Liver (tissue), 7 donors: ENCODE measurements at regions not wholly inside any gene's neighbourhood (a gene's known extent, or its start where the extent isn't known, plus 50 kb on each side); places are given as distances from the start of the nearest gene placed in this dataset.

Experiments
- DNase-seq: peaks from one replicate; pipeline ENCODE4 v3.0.0-alpha.2; 2017; ENCODE audit warnings: low spot score
- H3K27ac ChIP-seq, 2 donors: one replicate each; pipeline ENCODE4 v1.7.0; 2013; ENCODE audit warnings: inconsistent platforms in 2 of 2, low read length in 2 of 2, control low read depth in 1 of 2, low read depth in 1 of 2, mild to moderate bottlenecking in 1 of 2
- H3K27me3 ChIP-seq, 4 donors: one replicate each; pipeline versions ENCODE4 v1.6.1 to v1.7.0; 2013; ENCODE audit warnings: low read length in 3 of 4, inconsistent platforms in 1 of 4, mild to moderate bottlenecking in 1 of 4, moderate library complexity in 1 of 4; ENCODE audit not compliant: control insufficient read depth in 4 of 4, insufficient read depth in 4 of 4
- H3K36me3 ChIP-seq, 4 donors: one replicate each; pipeline versions ENCODE4 v1.6.1 to v1.7.0; 2013; ENCODE audit warnings: low read length in 3 of 4, mild to moderate bottlenecking in 3 of 4, low read depth in 1 of 4, moderate library complexity in 1 of 4; ENCODE audit not compliant: control insufficient read depth in 4 of 4, insufficient read depth in 3 of 4
- H3K4me1 ChIP-seq, 4 donors: one replicate each; pipeline versions ENCODE4 v1.6.1 to v1.7.0; 2013; ENCODE audit warnings: low read length in 3 of 4, mild to moderate bottlenecking in 3 of 4, moderate library complexity in 1 of 4; ENCODE audit not compliant: control insufficient read depth in 4 of 4, insufficient read depth in 4 of 4
- H3K4me3 ChIP-seq, 3 donors: one replicate each; pipeline versions ENCODE4 v1.6.1 to v1.7.0; 2013; ENCODE audit warnings: low read length in 3 of 3, control low read depth in 1 of 3, low read depth in 1 of 3, mild to moderate bottlenecking in 1 of 3
- H3K9ac ChIP-seq, 2 donors: one replicate each; pipeline ENCODE4 v1.7.0; 2013; ENCODE audit warnings: low read length in 2 of 2, mild to moderate bottlenecking in 2 of 2, moderate library complexity in 2 of 2, control low read depth in 1 of 2, low read depth in 1 of 2
- H3K9me3 ChIP-seq, 4 donors: one replicate each; pipeline versions ENCODE4 v1.6.1 to v1.7.0; 2013; ENCODE audit warnings: low read length in 3 of 4; ENCODE audit not compliant: control insufficient read depth in 4 of 4
- EGR1 ChIP-seq, 2 donors: IDR thresholded peaks; 2 replicates each; pipeline ENCODE4 v1.6.1; 2016 to 2018; ENCODE audit warnings: antibody characterized with exemption in 2 of 2, low read depth in 2 of 2
- FOXA1 ChIP-seq: IDR thresholded peaks from 2 replicates; pipeline ENCODE4 v1.6.1; 2016; ENCODE audit warnings: antibody characterized with exemption
- FOXA2 ChIP-seq: IDR thresholded peaks from 2 replicates; pipeline ENCODE4 v1.6.1; 2016; ENCODE audit warnings: antibody characterized with exemption
- GABPA ChIP-seq, 2 donors: IDR thresholded peaks in 1 of 2; conservative IDR thresholded peaks in 1 of 2; 2 replicates each; pipeline ENCODE4 v1.6.1; 2016; ENCODE audit warnings: antibody characterized with exemption in 2 of 2, mild to moderate bottlenecking in 1 of 2, moderate library complexity in 1 of 2
- HNF4A ChIP-seq, 2 donors: conservative IDR thresholded peaks; 2 replicates each; pipeline ENCODE4 v1.6.1; 2016; ENCODE audit warnings: antibody characterized with exemption in 2 of 2, mild to moderate bottlenecking in 2 of 2
- HNF4G ChIP-seq: IDR thresholded peaks from 2 replicates; pipeline ENCODE4 v1.6.1; 2016; ENCODE audit warnings: antibody characterized with exemption
- JUND ChIP-seq, 2 donors: IDR thresholded peaks; 2 replicates each; pipeline ENCODE4 v1.6.1; 2016; ENCODE audit warnings: antibody characterized with exemption in 2 of 2
- NR2F2 ChIP-seq: IDR thresholded peaks from 2 replicates; pipeline ENCODE4 v1.6.1; 2016; ENCODE audit warnings: antibody characterized with exemption
- RAD21 ChIP-seq, 2 donors: IDR thresholded peaks; 2 replicates each; pipeline ENCODE4 v1.6.1; 2016; ENCODE audit warnings: antibody characterized with exemption in 2 of 2, mild to moderate bottlenecking in 2 of 2
- RXRA ChIP-seq, 2 donors: IDR thresholded peaks; 2 replicates each; pipeline ENCODE4 v1.6.1; 2017 to 2018; ENCODE audit warnings: antibody characterized with exemption in 2 of 2, mild to moderate bottlenecking in 1 of 2
- SP1 ChIP-seq: IDR thresholded peaks from 2 replicates; pipeline ENCODE4 v1.6.1; 2018; ENCODE audit warnings: antibody characterized with exemption, mild to moderate bottlenecking
- TAF1 ChIP-seq: conservative IDR thresholded peaks from 2 replicates; pipeline ENCODE4 v1.6.1; 2016; ENCODE audit warnings: antibody characterized with exemption, mild to moderate bottlenecking
- YY1 ChIP-seq: IDR thresholded peaks from 2 replicates; pipeline ENCODE4 v1.6.1; 2016; ENCODE audit warnings: antibody characterized with exemption, mild to moderate bottlenecking
- TF ChIP-seq, protein P1 (sequence below): IDR thresholded peaks from 2 replicates; pipeline ENCODE4 v1.6.1; 2016; ENCODE audit warnings: antibody characterized with exemption
- TF ChIP-seq, protein P2 (sequence below): IDR thresholded peaks from 2 replicates; pipeline ENCODE4 v1.6.1; 2016; ENCODE audit warnings: antibody characterized with exemption
- TF ChIP-seq, protein P3 (sequence below): IDR thresholded peaks from 2 replicates; pipeline ENCODE4 v1.6.1; 2016; ENCODE audit warnings: antibody characterized with exemption
- TF ChIP-seq, protein P4 (sequence below): IDR thresholded peaks from 2 replicates; pipeline ENCODE4 v1.6.1; 2016; ENCODE audit warnings: antibody characterized with exemption, mild to moderate bottlenecking
- TF ChIP-seq, protein P5 (sequence below): fragments of 150-350 bp; IDR thresholded peaks from 2 replicates; pipeline ENCODE4 v1.5.1; 2017; ENCODE audit warnings: improper control_type of control experiment, low read depth, low read length; ENCODE audit not compliant: missing input control
- donor health status: healthy.
- donor health status: healthy.
- donor health status: healthy.
- donor health status: healthy.

DNA sequence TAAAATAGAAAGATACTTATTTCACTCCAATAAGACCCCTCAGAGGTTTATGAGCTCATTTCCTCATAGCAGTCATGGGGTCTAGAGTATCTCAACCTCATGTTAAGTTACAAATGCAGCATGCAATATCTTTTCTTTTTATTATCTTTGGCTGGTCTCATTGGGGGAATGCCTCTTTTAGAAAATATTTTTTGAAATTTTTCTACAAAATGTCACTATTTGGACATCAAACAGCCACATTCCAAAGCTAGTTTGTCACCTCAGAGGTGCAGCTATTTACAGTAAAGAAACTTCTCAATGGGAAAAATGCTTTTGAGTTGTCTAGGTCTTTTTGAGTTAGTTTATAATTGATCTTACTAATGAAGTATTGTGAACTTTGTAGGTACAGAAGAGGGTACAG lies 370.7 kb upstream of the LRATD1 start:
- H3K36me3 ChIP-seq = no peaks in the 10 kb centered on the region
- TF ChIP-seq NR2F2 = no peak
- no peak for TF ChIP-seq TAF1
- TF ChIP-seq RAD21 (IDR thresholded peaks at IDR 0.05) = no peak
- TF ChIP-seq RXRA (IDR thresholded peaks at IDR 0.05) = no peak
- TF ChIP-seq, protein P1, sequence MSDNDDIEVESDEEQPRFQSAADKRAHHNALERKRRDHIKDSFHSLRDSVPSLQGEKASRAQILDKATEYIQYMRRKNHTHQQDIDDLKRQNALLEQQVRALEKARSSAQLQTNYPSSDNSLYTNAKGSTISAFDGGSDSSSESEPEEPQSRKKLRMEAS = no peak
- TF ChIP-seq FOXA1 = no peak
- TF ChIP-seq EGR1 (IDR thresholded peaks at IDR 0.05; ENCODE audit: low read depth in 2 of 2) = no peak
- TF ChIP-seq GABPA (IDR thresholded peaks at IDR 0.05 in 1 of 2, conservative IDR thresholded peaks at IDR 0.05 in 1 of 2) = no peak
- TF ChIP-seq YY1 = no peak
- DNase-seq = no peak
- no peaks in the 10 kb centered on the region for H3K9me3 ChIP-seq
- H3K4me1 ChIP-seq = no peaks in the 10 kb centered on the region
- H3K27ac ChIP-seq = no peak overlapping the region
- H3K27me3 ChIP-seq = peaks cover 0 to 2% (median 0%) of the 10 kb centered on the region in 4 donors
- H3K9ac ChIP-seq = no peak overlapping the region
- no peak overlapping the region for H3K4me3 ChIP-seq

DNA sequence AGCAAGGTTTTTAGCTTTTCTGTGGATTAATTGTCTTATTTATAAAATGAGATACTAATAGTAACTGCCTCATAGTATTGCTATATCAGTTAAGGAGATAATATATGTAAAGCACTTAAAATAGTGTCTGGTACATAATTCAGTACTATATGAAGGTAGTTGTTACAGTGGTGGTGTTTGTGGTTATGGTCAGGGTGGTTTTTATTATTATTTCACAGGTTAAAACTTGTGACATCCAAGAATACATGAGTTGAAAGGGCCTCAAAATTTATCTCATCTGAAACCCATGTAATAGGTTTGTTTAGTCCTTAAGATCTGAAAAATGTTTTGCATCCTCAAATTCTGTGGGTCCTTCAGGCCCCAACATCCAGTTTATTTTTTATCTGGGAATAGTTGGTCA lies 369.5 kb upstream of the LRATD1 start:
- no peak overlapping the region for H3K9ac ChIP-seq
- H3K4me1 ChIP-seq = no peaks in the 10 kb centered on the region
- DNase-seq = no peak
- H3K9me3 ChIP-seq = no peaks in the 10 kb centered on the region
- TF ChIP-seq JUND (IDR thresholded peaks at IDR 0.05) = no peak
- TF ChIP-seq, protein P2, sequence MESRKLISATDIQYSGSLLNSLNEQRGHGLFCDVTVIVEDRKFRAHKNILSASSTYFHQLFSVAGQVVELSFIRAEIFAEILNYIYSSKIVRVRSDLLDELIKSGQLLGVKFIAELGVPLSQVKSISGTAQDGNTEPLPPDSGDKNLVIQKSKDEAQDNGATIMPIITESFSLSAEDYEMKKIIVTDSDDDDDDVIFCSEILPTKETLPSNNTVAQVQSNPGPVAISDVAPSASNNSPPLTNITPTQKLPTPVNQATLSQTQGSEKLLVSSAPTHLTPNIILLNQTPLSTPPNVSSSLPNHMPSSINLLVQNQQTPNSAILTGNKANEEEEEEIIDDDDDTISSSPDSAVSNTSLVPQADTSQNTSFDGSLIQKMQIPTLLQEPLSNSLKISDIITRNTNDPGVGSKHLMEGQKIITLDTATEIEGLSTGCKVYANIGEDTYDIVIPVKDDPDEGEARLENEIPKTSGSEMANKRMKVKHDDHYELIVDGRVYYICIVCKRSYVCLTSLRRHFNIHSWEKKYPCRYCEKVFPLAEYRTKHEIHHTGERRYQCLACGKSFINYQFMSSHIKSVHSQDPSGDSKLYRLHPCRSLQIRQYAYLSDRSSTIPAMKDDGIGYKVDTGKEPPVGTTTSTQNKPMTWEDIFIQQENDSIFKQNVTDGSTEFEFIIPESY = no peak
- no peak for TF ChIP-seq EGR1 (IDR thresholded peaks at IDR 0.05; ENCODE audit: low read depth in 2 of 2)
- TF ChIP-seq HNF4G = no peak
- TF ChIP-seq RXRA (IDR thresholded peaks at IDR 0.05) = no peak
- TF ChIP-seq HNF4A (conservative IDR thresholded peaks at IDR 0.05) = no peak
- TF ChIP-seq, protein P3, sequence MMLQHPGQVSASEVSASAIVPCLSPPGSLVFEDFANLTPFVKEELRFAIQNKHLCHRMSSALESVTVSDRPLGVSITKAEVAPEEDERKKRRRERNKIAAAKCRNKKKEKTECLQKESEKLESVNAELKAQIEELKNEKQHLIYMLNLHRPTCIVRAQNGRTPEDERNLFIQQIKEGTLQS = no peak
- TF ChIP-seq, protein P4, sequence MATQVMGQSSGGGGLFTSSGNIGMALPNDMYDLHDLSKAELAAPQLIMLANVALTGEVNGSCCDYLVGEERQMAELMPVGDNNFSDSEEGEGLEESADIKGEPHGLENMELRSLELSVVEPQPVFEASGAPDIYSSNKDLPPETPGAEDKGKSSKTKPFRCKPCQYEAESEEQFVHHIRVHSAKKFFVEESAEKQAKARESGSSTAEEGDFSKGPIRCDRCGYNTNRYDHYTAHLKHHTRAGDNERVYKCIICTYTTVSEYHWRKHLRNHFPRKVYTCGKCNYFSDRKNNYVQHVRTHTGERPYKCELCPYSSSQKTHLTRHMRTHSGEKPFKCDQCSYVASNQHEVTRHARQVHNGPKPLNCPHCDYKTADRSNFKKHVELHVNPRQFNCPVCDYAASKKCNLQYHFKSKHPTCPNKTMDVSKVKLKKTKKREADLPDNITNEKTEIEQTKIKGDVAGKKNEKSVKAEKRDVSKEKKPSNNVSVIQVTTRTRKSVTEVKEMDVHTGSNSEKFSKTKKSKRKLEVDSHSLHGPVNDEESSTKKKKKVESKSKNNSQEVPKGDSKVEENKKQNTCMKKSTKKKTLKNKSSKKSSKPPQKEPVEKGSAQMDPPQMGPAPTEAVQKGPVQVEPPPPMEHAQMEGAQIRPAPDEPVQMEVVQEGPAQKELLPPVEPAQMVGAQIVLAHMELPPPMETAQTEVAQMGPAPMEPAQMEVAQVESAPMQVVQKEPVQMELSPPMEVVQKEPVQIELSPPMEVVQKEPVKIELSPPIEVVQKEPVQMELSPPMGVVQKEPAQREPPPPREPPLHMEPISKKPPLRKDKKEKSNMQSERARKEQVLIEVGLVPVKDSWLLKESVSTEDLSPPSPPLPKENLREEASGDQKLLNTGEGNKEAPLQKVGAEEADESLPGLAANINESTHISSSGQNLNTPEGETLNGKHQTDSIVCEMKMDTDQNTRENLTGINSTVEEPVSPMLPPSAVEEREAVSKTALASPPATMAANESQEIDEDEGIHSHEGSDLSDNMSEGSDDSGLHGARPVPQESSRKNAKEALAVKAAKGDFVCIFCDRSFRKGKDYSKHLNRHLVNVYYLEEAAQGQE = no peak
- TF ChIP-seq FOXA1 = no peak
- TF ChIP-seq YY1 = no peak
- TF ChIP-seq, protein P1 = no peak
- TF ChIP-seq GABPA (IDR thresholded peaks at IDR 0.05 in 1 of 2, conservative IDR thresholded peaks at IDR 0.05 in 1 of 2) = no peak
- no peak for TF ChIP-seq SP1
- TF ChIP-seq, protein P5, sequence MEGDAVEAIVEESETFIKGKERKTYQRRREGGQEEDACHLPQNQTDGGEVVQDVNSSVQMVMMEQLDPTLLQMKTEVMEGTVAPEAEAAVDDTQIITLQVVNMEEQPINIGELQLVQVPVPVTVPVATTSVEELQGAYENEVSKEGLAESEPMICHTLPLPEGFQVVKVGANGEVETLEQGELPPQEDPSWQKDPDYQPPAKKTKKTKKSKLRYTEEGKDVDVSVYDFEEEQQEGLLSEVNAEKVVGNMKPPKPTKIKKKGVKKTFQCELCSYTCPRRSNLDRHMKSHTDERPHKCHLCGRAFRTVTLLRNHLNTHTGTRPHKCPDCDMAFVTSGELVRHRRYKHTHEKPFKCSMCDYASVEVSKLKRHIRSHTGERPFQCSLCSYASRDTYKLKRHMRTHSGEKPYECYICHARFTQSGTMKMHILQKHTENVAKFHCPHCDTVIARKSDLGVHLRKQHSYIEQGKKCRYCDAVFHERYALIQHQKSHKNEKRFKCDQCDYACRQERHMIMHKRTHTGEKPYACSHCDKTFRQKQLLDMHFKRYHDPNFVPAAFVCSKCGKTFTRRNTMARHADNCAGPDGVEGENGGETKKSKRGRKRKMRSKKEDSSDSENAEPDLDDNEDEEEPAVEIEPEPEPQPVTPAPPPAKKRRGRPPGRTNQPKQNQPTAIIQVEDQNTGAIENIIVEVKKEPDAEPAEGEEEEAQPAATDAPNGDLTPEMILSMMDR = no peak
- no peak for TF ChIP-seq FOXA2
- TF ChIP-seq NR2F2 = no peak
- no peak for TF ChIP-seq TAF1
- TF ChIP-seq RAD21 (IDR thresholded peaks at IDR 0.05) = no peak
- H3K36me3 ChIP-seq = no peaks in the 10 kb centered on the region
- H3K27me3 ChIP-seq = no peaks in the 10 kb centered on the region
- no peak overlapping the region for H3K27ac ChIP-seq
- H3K4me3 ChIP-seq = no peak overlapping the region
